ENCODE measurements at regions not wholly inside any gene's neighbourhood (a gene's known extent, or its start where the extent isn't known, plus 50 kb on each side); places are given as distances from the start of the nearest gene placed in this dataset.

DNA sequence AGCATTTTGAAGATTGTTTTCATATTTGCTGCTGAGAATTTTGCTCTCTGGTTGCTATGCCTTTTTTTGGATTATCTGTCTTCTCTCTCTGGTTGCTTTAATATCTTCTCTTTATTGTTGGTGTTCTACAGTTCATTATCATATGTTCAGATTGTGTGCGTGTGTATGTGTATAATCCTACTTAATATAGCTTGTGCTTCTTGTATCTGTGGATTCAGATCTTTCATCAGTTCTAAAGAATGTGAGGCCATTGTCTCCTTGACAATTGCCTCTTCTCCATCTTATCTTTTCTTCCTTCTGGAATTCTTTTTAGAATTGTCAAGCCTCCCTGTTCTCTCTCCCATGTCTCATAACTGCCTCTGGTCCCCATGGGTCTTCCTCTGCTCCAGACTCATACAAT is 195.4 kb downstream of the CDC5L start:
- peaks cover 7% of the 10 kb centered on the region for H3K27me3 ChIP-seq (ENCODE audit: control insufficient read depth, insufficient read depth, low read length)
- no peak overlapping the region for H3K4me3 ChIP-seq (ENCODE audit: low read length)
- H3K9me3 ChIP-seq (replicated peaks; ENCODE audit: low read length) = no peaks in the 10 kb centered on the region
- no peak overlapping the region for H3K4me2 ChIP-seq (ENCODE audit: low read length)
- peaks cover 6% of the 10 kb centered on the region for H3K4me1 ChIP-seq (ENCODE audit: control insufficient read depth, insufficient read depth, low read length)
- no peaks in the 10 kb centered on the region for H3K36me3 ChIP-seq (ENCODE audit: insufficient read depth, low read length)
- H3K9ac ChIP-seq (ENCODE audit: low read depth, low read length) = no peak overlapping the region

DNA sequence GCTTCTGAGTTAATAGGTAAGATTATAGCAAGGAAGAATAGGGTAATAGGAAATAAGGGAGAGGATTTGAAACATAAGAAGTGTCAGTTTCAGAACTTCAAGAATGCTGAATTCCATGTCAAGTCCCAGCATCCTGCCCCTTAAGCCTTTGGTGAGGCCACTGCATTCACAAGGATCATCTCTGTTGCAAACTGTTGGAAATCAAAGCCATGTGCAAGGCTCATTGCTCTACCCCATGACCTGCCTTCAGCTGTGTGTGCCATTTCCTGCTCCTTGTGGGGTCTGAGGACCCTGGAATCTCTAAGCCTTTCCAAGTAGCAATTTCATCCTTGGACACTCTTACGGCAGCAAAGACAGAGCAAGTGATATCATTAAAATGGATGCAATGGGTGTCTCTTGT is 203.0 kb downstream of the CDC5L start:
- H3K4me1 ChIP-seq (ENCODE audit: control insufficient read depth, insufficient read depth, low read length) = no peaks in the 10 kb centered on the region
- no peaks in the 10 kb centered on the region for H3K27me3 ChIP-seq (ENCODE audit: control insufficient read depth, insufficient read depth, low read length)
- no peaks in the 10 kb centered on the region for H3K9me3 ChIP-seq (replicated peaks; ENCODE audit: low read length)
- no peak overlapping the region for H3K4me3 ChIP-seq (ENCODE audit: low read length)
- no peaks in the 10 kb centered on the region for H3K36me3 ChIP-seq (ENCODE audit: insufficient read depth, low read length)
- H3K9ac ChIP-seq (ENCODE audit: low read depth, low read length) = no peak overlapping the region
- no peak overlapping the region for H3K4me2 ChIP-seq (ENCODE audit: low read length)

DNA sequence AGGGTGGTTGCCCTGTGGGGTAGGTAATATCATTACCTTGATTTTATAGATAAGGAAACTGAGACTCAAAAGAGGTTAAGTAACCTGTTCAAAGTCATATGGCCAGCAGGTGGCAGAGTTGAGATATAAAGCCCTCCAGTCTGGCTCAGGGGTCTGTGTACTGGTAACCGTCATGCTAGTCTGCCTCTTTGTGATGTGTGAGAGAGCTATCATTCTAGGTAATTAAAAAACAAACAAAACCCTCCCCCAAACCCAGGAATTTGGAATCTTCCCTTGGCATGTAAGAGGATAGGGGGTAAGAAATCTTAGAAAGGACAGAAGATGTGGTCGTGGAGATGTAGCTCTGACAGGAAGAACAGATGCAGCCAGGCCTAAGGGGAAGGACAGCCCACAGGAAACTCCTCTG is 206.0 kb downstream of the CDC5L start:
- H3K9ac ChIP-seq (ENCODE audit: low read depth, low read length) = no peak overlapping the region
- H3K27me3 ChIP-seq (ENCODE audit: control insufficient read depth, insufficient read depth, low read length) = peaks cover 7% of the 10 kb centered on the region
- H3K4me3 ChIP-seq (ENCODE audit: low read length) = no peak overlapping the region
- no peak overlapping the region for H3K4me2 ChIP-seq (ENCODE audit: low read length)
- H3K9me3 ChIP-seq (replicated peaks; ENCODE audit: low read length) = no peaks in the 10 kb centered on the region
- no peaks in the 10 kb centered on the region for H3K4me1 ChIP-seq (ENCODE audit: control insufficient read depth, insufficient read depth, low read length)
- H3K36me3 ChIP-seq (ENCODE audit: insufficient read depth, low read length) = no peaks in the 10 kb centered on the region

DNA sequence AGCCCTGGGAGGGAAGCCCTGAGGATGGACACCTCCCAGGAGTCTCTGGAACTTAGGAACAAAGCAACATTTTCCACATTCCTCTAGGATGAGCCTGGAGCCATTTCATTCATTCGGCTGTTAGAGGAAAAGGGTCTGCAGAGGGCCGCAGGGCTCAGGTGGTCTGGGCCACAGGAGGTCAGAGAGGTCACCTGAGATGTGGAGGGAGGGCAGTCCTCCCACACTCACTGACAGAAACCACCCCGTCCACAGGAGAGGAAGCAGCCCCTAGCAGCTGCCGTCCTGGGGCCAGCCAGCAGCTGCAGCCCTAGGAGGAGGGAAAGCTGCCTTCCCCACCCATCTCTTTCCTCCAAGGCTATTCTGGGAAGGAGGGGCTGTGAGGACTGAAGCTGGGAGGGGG is 207.0 kb downstream of the CDC5L start:
- H3K4me1 ChIP-seq (ENCODE audit: control insufficient read depth, insufficient read depth, low read length) = no peaks in the 10 kb centered on the region
- H3K9me3 ChIP-seq (replicated peaks; ENCODE audit: low read length) = no peaks in the 10 kb centered on the region
- no peak overlapping the region for H3K4me3 ChIP-seq (ENCODE audit: low read length)
- no peak overlapping the region for H3K4me2 ChIP-seq (ENCODE audit: low read length)
- H3K9ac ChIP-seq (ENCODE audit: low read depth, low read length) = no peak overlapping the region
- peaks cover 7% of the 10 kb centered on the region for H3K27me3 ChIP-seq (ENCODE audit: control insufficient read depth, insufficient read depth, low read length)
- no peaks in the 10 kb centered on the region for H3K36me3 ChIP-seq (ENCODE audit: insufficient read depth, low read length)

GRCh38 chr6:44598679-44599078 is 211.2 kb downstream of the CDC5L start:
- peaks cover 7% of the 10 kb centered on the region for H3K27me3 ChIP-seq (ENCODE audit: control insufficient read depth, insufficient read depth, low read length)

GRCh38 chr6:44599672-44600071 is 212.2 kb downstream of the CDC5L start:
- Histone ChIP-seq H3K9ac (ENCODE audit: low read depth, low read length) (no peak overlapping the region), H3K36me3 (ENCODE audit: insufficient read depth, low read length) (no peaks in the 10 kb centered on the region), H3K4me3 (ENCODE audit: low read length) (no peak overlapping the region), H3K4me1 (ENCODE audit: control insufficient read depth, insufficient read depth, low read length) (no peaks in the 10 kb centered on the region), H3K27me3 (ENCODE audit: control insufficient read depth, insufficient read depth, low read length) (peaks cover 7% of the 10 kb centered on the region), H3K4me2 (ENCODE audit: low read length) (no peak overlapping the region), H3K9me3 (replicated peaks; ENCODE audit: low read length) (no peaks in the 10 kb centered on the region)

More at GRCh38 chr6:44598679-44599078, 211.2 kb downstream of the CDC5L start:
- H3K9ac ChIP-seq (ENCODE audit: low read depth, low read length) = no peak overlapping the region
- H3K4me3 ChIP-seq (ENCODE audit: low read length) = no peak overlapping the region
- no peaks in the 10 kb centered on the region for H3K36me3 ChIP-seq (ENCODE audit: insufficient read depth, low read length)
- H3K9me3 ChIP-seq (replicated peaks; ENCODE audit: low read length) = no peaks in the 10 kb centered on the region
- no peaks in the 10 kb centered on the region for H3K4me1 ChIP-seq (ENCODE audit: control insufficient read depth, insufficient read depth, low read length)
- H3K4me2 ChIP-seq (ENCODE audit: low read length) = no peak overlapping the region

- peaks cover 4% of the 10 kb centered on the region for H3K27me3 ChIP-seq (ENCODE audit: control insufficient read depth, insufficient read depth, low read length)
- no peak overlapping the region for H3K4me2 ChIP-seq (ENCODE audit: low read length)
- no peaks in the 10 kb centered on the region for H3K4me1 ChIP-seq (ENCODE audit: control insufficient read depth, insufficient read depth, low read length)
- no peak overlapping the region for H3K9ac ChIP-seq (ENCODE audit: low read depth, low read length)
- H3K4me3 ChIP-seq (ENCODE audit: low read length) = no peak overlapping the region
- H3K9me3 ChIP-seq (replicated peaks; ENCODE audit: low read length) = no peaks in the 10 kb centered on the region
- H3K36me3 ChIP-seq (ENCODE audit: insufficient read depth, low read length) = no peaks in the 10 kb centered on the region
Observed at GRCh38 chr6:44603044-44603686, 215.7 kb downstream of the CDC5L start.

- no peak overlapping the region for H3K9ac ChIP-seq (ENCODE audit: low read depth, low read length)
- H3K4me2 ChIP-seq (ENCODE audit: low read length) = no peak overlapping the region
- peaks cover 14% of the 10 kb centered on the region for H3K27me3 ChIP-seq (ENCODE audit: control insufficient read depth, insufficient read depth, low read length)
- H3K4me3 ChIP-seq (ENCODE audit: low read length) = no peak overlapping the region
- H3K36me3 ChIP-seq (ENCODE audit: insufficient read depth, low read length) = no peaks in the 10 kb centered on the region
- no peaks in the 10 kb centered on the region for H3K9me3 ChIP-seq (replicated peaks; ENCODE audit: low read length)
- no peaks in the 10 kb centered on the region for H3K4me1 ChIP-seq (ENCODE audit: control insufficient read depth, insufficient read depth, low read length)
Observed at GRCh38 chr6:44606504-44606903, 219.0 kb downstream of the CDC5L start.

DNA sequence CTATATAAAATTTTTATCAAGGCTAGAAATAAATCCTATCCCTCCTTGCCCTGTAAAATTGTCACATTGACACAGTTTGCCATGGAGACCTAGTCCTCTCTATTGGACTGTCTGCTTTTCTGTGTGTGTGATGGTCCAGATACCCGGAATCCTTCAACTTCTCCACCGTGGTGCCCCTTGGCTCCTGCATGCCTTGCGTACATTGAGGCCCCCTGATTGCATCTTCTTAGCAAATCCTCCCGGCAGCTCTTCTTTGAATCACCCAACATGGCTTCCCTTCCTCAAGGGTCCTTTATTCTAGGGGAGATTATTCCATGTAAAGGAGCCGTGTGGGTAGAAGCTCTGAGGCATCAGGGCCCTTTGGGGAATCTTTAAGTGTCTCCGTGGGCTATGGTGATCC is 219.5 kb downstream of the CDC5L start:
- H3K9ac ChIP-seq (ENCODE audit: low read depth, low read length) = no peak overlapping the region
- no peak overlapping the region for H3K4me3 ChIP-seq (ENCODE audit: low read length)
- H3K9me3 ChIP-seq (replicated peaks; ENCODE audit: low read length) = no peaks in the 10 kb centered on the region
- no peaks in the 10 kb centered on the region for H3K4me1 ChIP-seq (ENCODE audit: control insufficient read depth, insufficient read depth, low read length)
- H3K27me3 ChIP-seq (ENCODE audit: control insufficient read depth, insufficient read depth, low read length) = peaks cover 14% of the 10 kb centered on the region
- H3K4me2 ChIP-seq (ENCODE audit: low read length) = no peak overlapping the region
- no peaks in the 10 kb centered on the region for H3K36me3 ChIP-seq (ENCODE audit: insufficient read depth, low read length)

- no peaks in the 10 kb centered on the region for H3K4me1 ChIP-seq (ENCODE audit: control insufficient read depth, insufficient read depth, low read length)
- H3K27me3 ChIP-seq (ENCODE audit: control insufficient read depth, insufficient read depth, low read length) = peaks cover 14% of the 10 kb centered on the region
- no peak overlapping the region for H3K4me3 ChIP-seq (ENCODE audit: low read length)
- no peak overlapping the region for H3K4me2 ChIP-seq (ENCODE audit: low read length)
- H3K9me3 ChIP-seq (replicated peaks; ENCODE audit: low read length) = no peaks in the 10 kb centered on the region
- no peak overlapping the region for H3K9ac ChIP-seq (ENCODE audit: low read depth, low read length)
- no peaks in the 10 kb centered on the region for H3K36me3 ChIP-seq (ENCODE audit: insufficient read depth, low read length)
Observed at GRCh38 chr6:44608175-44608574, 220.7 kb downstream of the CDC5L start.

DNA sequence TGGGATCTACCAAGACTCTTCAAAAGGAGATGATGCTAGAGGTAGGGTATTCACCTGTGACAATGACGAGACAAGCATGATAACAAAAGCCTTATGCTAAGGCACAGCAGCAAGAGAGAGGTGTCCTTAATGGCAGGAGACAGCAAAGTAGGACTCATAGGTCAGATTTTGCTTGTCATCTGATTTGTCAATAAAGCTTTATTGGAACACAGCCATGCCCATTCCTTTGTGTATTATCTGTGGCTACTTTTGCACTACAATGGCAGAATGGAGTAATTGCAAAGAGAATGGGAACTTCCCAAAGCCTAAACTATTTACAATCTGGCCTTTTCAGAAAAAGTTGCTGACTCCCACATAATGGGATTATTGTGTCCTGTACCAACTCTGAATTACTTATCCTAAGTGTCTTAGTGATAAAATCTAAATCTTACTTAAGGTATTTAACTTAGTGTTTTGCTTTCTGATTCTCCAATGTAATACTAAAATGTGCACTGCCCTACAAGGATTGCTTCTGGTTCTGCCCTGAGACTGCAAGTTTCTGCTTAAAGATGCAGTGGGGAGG is 221.6 kb downstream of the CDC5L start:
- Histone ChIP-seq H3K27me3 (ENCODE audit: control insufficient read depth, insufficient read depth, low read length) (peaks cover 20% of the 10 kb centered on the region), H3K4me3 (ENCODE audit: low read length) (no peak overlapping the region), H3K4me2 (ENCODE audit: low read length) (no peak overlapping the region), H3K9me3 (replicated peaks; ENCODE audit: low read length) (no peaks in the 10 kb centered on the region), H3K36me3 (ENCODE audit: insufficient read depth, low read length) (no peaks in the 10 kb centered on the region), H3K9ac (ENCODE audit: low read depth, low read length) (no peak overlapping the region), H3K4me1 (ENCODE audit: control insufficient read depth, insufficient read depth, low read length) (no peaks in the 10 kb centered on the region)

GRCh38 chr6:44614396-44614795 is 226.9 kb downstream of the CDC5L start:
- no peak overlapping the region for H3K9ac ChIP-seq (ENCODE audit: low read depth, low read length)
- H3K36me3 ChIP-seq (ENCODE audit: insufficient read depth, low read length) = no peaks in the 10 kb centered on the region
- H3K4me3 ChIP-seq (ENCODE audit: low read length) = no peak overlapping the region
- H3K27me3 ChIP-seq (ENCODE audit: control insufficient read depth, insufficient read depth, low read length) = peaks cover 20% of the 10 kb centered on the region
- H3K9me3 ChIP-seq (replicated peaks; ENCODE audit: low read length) = no peaks in the 10 kb centered on the region
- H3K4me2 ChIP-seq (ENCODE audit: low read length) = no peak overlapping the region
- no peaks in the 10 kb centered on the region for H3K4me1 ChIP-seq (ENCODE audit: control insufficient read depth, insufficient read depth, low read length)
